Liver (tissue), 8 donors: ENCODE measurements at regions not wholly inside any gene's neighbourhood (a gene's known extent, or its start where the extent isn't known, plus 50 kb on each side); places are given as distances from the start of the nearest gene placed in this dataset.

Experiments
- DNase-seq: peaks from one replicate; pipeline ENCODE4 v3.0.0-alpha.2; 2017; ENCODE audit warnings: low spot score
- H3K27ac ChIP-seq, 2 donors: one replicate each; pipeline ENCODE4 v1.7.0; 2013; ENCODE audit warnings: inconsistent platforms in 2 of 2, low read length in 2 of 2, control low read depth in 1 of 2, low read depth in 1 of 2, mild to moderate bottlenecking in 1 of 2
- H3K27me3 ChIP-seq, 4 donors: one replicate each; pipeline versions ENCODE4 v1.6.1 to v1.7.0; 2013; ENCODE audit warnings: low read length in 3 of 4, inconsistent platforms in 1 of 4, mild to moderate bottlenecking in 1 of 4, moderate library complexity in 1 of 4; ENCODE audit not compliant: control insufficient read depth in 4 of 4, insufficient read depth in 4 of 4
- H3K36me3 ChIP-seq, 4 donors: one replicate each; pipeline versions ENCODE4 v1.6.1 to v1.7.0; 2013; ENCODE audit warnings: low read length in 3 of 4, mild to moderate bottlenecking in 3 of 4, low read depth in 1 of 4, moderate library complexity in 1 of 4; ENCODE audit not compliant: control insufficient read depth in 4 of 4, insufficient read depth in 3 of 4
- H3K4me1 ChIP-seq, 4 donors: one replicate each; pipeline versions ENCODE4 v1.6.1 to v1.7.0; 2013; ENCODE audit warnings: low read length in 3 of 4, mild to moderate bottlenecking in 3 of 4, moderate library complexity in 1 of 4; ENCODE audit not compliant: control insufficient read depth in 4 of 4, insufficient read depth in 4 of 4
- H3K4me3 ChIP-seq, 3 donors: one replicate each; pipeline versions ENCODE4 v1.6.1 to v1.7.0; 2013; ENCODE audit warnings: low read length in 3 of 3, control low read depth in 1 of 3, low read depth in 1 of 3, mild to moderate bottlenecking in 1 of 3
- H3K9ac ChIP-seq, 2 donors: one replicate each; pipeline ENCODE4 v1.7.0; 2013; ENCODE audit warnings: low read length in 2 of 2, mild to moderate bottlenecking in 2 of 2, moderate library complexity in 2 of 2, control low read depth in 1 of 2, low read depth in 1 of 2
- H3K9me3 ChIP-seq, 4 donors: one replicate each; pipeline versions ENCODE4 v1.6.1 to v1.7.0; 2013; ENCODE audit warnings: low read length in 3 of 4; ENCODE audit not compliant: control insufficient read depth in 4 of 4
- ATF3 ChIP-seq: IDR thresholded peaks from 2 replicates; pipeline ENCODE4 v1.6.1; 2016; ENCODE audit warnings: antibody characterized with exemption
- CTCF ChIP-seq: fragments of 150-350 bp; IDR thresholded peaks from 2 replicates; pipeline ENCODE4 v1.5.1; 2017; ENCODE audit warnings: improper control_type of control experiment, low read depth, low read length; ENCODE audit not compliant: missing input control
- EGR1 ChIP-seq, 2 donors: IDR thresholded peaks; 2 replicates each; pipeline ENCODE4 v1.6.1; 2016 to 2018; ENCODE audit warnings: antibody characterized with exemption in 2 of 2, low read depth in 2 of 2
- FOXA1 ChIP-seq: IDR thresholded peaks from 2 replicates; pipeline ENCODE4 v1.6.1; 2016; ENCODE audit warnings: antibody characterized with exemption
- FOXA2 ChIP-seq: IDR thresholded peaks from 2 replicates; pipeline ENCODE4 v1.6.1; 2016; ENCODE audit warnings: antibody characterized with exemption
- GABPA ChIP-seq, 2 donors: IDR thresholded peaks in 1 of 2; conservative IDR thresholded peaks in 1 of 2; 2 replicates each; pipeline ENCODE4 v1.6.1; 2016; ENCODE audit warnings: antibody characterized with exemption in 2 of 2, mild to moderate bottlenecking in 1 of 2, moderate library complexity in 1 of 2
- HNF4A ChIP-seq, 2 donors: conservative IDR thresholded peaks; 2 replicates each; pipeline ENCODE4 v1.6.1; 2016; ENCODE audit warnings: antibody characterized with exemption in 2 of 2, mild to moderate bottlenecking in 2 of 2
- HNF4G ChIP-seq: IDR thresholded peaks from 2 replicates; pipeline ENCODE4 v1.6.1; 2016; ENCODE audit warnings: antibody characterized with exemption
- JUND ChIP-seq, 2 donors: IDR thresholded peaks; 2 replicates each; pipeline ENCODE4 v1.6.1; 2016; ENCODE audit warnings: antibody characterized with exemption in 2 of 2
- MAX ChIP-seq: IDR thresholded peaks from 2 replicates; pipeline ENCODE4 v1.6.1; 2016; ENCODE audit warnings: antibody characterized with exemption
- NR2F2 ChIP-seq: IDR thresholded peaks from 2 replicates; pipeline ENCODE4 v1.6.1; 2016; ENCODE audit warnings: antibody characterized with exemption
- RAD21 ChIP-seq, 2 donors: IDR thresholded peaks; 2 replicates each; pipeline ENCODE4 v1.6.1; 2016; ENCODE audit warnings: antibody characterized with exemption in 2 of 2, mild to moderate bottlenecking in 2 of 2
- RXRA ChIP-seq, 2 donors: IDR thresholded peaks; 2 replicates each; pipeline ENCODE4 v1.6.1; 2017 to 2018; ENCODE audit warnings: antibody characterized with exemption in 2 of 2, mild to moderate bottlenecking in 1 of 2
- SP1 ChIP-seq: IDR thresholded peaks from 2 replicates; pipeline ENCODE4 v1.6.1; 2018; ENCODE audit warnings: antibody characterized with exemption, mild to moderate bottlenecking
- TAF1 ChIP-seq: conservative IDR thresholded peaks from 2 replicates; pipeline ENCODE4 v1.6.1; 2016; ENCODE audit warnings: antibody characterized with exemption, mild to moderate bottlenecking
- YY1 ChIP-seq: IDR thresholded peaks from 2 replicates; pipeline ENCODE4 v1.6.1; 2016; ENCODE audit warnings: antibody characterized with exemption, mild to moderate bottlenecking
- WGBS: extraction: QIAGEN DNeasy Blood & Tissue Kit; methylation state at CpG from one replicate; pipeline ENCODE4 v1.1.7; 2013; 5-methylcytosine and 5-hydroxymethylcytosine counted together
- TF ChIP-seq, protein P1 (sequence below): IDR thresholded peaks from 2 replicates; pipeline ENCODE4 v1.6.1; 2016; ENCODE audit warnings: antibody characterized with exemption
- TF ChIP-seq, protein P2 (sequence below): IDR thresholded peaks from 2 replicates; pipeline ENCODE4 v1.6.1; 2016; ENCODE audit warnings: antibody characterized with exemption, mild to moderate bottlenecking
- donor health status: healthy.
- donor health status: healthy.
- donor health status: healthy.
- donor health status: healthy.
- donor health status: healthy.

- no peak overlapping the region for H3K27ac ChIP-seq
- TF ChIP-seq CTCF (no peak), HNF4A (conservative IDR thresholded peaks at IDR 0.05) (no peak), FOXA1 (no peak), NR2F2 (no peak), TAF1 (no peak), RXRA (IDR thresholded peaks at IDR 0.05) (no peak), FOXA2 (no peak), JUND (IDR thresholded peaks at IDR 0.05) (no peak), RAD21 (IDR thresholded peaks at IDR 0.05) (no peak), ATF3 (no peak), SP1 (no peak), GABPA (IDR thresholded peaks at IDR 0.05 in 1 of 2, conservative IDR thresholded peaks at IDR 0.05 in 1 of 2) (no peak), MAX (no peak), YY1 (no peak), HNF4G (no peak), EGR1 (IDR thresholded peaks at IDR 0.05; ENCODE audit: low read depth in 2 of 2) (no peak)
- TF ChIP-seq, protein P1, sequence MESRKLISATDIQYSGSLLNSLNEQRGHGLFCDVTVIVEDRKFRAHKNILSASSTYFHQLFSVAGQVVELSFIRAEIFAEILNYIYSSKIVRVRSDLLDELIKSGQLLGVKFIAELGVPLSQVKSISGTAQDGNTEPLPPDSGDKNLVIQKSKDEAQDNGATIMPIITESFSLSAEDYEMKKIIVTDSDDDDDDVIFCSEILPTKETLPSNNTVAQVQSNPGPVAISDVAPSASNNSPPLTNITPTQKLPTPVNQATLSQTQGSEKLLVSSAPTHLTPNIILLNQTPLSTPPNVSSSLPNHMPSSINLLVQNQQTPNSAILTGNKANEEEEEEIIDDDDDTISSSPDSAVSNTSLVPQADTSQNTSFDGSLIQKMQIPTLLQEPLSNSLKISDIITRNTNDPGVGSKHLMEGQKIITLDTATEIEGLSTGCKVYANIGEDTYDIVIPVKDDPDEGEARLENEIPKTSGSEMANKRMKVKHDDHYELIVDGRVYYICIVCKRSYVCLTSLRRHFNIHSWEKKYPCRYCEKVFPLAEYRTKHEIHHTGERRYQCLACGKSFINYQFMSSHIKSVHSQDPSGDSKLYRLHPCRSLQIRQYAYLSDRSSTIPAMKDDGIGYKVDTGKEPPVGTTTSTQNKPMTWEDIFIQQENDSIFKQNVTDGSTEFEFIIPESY = no peak
- TF ChIP-seq, protein P2, sequence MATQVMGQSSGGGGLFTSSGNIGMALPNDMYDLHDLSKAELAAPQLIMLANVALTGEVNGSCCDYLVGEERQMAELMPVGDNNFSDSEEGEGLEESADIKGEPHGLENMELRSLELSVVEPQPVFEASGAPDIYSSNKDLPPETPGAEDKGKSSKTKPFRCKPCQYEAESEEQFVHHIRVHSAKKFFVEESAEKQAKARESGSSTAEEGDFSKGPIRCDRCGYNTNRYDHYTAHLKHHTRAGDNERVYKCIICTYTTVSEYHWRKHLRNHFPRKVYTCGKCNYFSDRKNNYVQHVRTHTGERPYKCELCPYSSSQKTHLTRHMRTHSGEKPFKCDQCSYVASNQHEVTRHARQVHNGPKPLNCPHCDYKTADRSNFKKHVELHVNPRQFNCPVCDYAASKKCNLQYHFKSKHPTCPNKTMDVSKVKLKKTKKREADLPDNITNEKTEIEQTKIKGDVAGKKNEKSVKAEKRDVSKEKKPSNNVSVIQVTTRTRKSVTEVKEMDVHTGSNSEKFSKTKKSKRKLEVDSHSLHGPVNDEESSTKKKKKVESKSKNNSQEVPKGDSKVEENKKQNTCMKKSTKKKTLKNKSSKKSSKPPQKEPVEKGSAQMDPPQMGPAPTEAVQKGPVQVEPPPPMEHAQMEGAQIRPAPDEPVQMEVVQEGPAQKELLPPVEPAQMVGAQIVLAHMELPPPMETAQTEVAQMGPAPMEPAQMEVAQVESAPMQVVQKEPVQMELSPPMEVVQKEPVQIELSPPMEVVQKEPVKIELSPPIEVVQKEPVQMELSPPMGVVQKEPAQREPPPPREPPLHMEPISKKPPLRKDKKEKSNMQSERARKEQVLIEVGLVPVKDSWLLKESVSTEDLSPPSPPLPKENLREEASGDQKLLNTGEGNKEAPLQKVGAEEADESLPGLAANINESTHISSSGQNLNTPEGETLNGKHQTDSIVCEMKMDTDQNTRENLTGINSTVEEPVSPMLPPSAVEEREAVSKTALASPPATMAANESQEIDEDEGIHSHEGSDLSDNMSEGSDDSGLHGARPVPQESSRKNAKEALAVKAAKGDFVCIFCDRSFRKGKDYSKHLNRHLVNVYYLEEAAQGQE = no peak
- 69% methylated on average over 5 of the region's 5 CpGs for WGBS
- DNase-seq = no peak
- H3K36me3 ChIP-seq = no peaks in the 10 kb centered on the region
- H3K27me3 ChIP-seq = no peaks in the 10 kb centered on the region
- H3K4me1 ChIP-seq = no peaks in the 10 kb centered on the region
- no peak overlapping the region for H3K9ac ChIP-seq
- no peak overlapping the region for H3K4me3 ChIP-seq
- peaks cover 0 to 3% (median 0%) of the 10 kb centered on the region in 4 donors for H3K9me3 ChIP-seq
Measured at GRCh38 chr4:181776264-181777054, 466.7 kb upstream of the TENM3 start.
